NCI-H1092 treated with DMSO at 0.1 percent for 48 hours (cell line): ENCODE measurements at regions not wholly inside any gene's neighbourhood (a gene's known extent, or its start where the extent isn't known, plus 50 kb on each side); places are given as distances from the start of the nearest gene placed in this dataset.

Experiments
- DNase-seq: peaks from one replicate; lab custom pipeline; 2025; lab: John Stamatoyannopoulos, UW

DNA sequence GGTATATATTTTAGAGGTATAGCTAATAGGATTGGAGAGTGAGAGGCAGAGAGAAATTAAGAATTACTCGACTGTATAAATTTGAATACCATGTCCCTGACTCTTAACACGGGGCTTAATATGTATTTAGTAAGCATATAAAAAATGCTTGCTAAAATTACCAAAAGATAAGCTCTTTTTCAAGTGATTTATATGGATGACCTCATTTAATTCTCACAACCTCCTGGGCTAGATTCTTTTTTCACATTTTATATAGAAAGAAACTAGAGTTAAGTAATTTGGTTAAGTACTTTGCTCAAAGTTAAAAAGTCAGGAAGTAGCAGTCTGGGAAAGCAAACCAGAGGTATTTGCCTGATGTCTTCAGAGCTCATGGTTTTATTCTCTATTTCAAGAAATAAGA, 963.5 kb upstream of the SOX9 start:
- no peak for DNase-seq

DNA sequence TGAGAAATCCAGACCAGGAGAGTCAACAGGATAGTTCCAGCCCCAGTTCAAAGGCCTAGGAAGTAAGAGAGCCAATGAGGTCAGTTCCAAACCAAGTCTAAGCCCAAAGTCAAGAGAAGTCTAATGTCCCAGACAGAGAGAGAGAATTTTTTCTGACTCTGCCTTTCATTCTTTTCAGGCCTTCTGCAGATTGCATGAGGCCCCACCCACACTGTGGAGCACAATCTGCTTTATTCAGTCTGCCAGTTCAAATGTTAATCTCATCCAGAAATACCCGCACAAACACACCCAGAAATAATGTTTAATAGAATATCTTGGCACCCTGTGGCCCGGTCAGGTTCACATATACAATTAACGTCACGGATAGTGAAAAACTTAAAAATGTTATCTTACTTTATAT, 962.4 kb upstream of the SOX9 start:
- DNase-seq = no peak

DNA sequence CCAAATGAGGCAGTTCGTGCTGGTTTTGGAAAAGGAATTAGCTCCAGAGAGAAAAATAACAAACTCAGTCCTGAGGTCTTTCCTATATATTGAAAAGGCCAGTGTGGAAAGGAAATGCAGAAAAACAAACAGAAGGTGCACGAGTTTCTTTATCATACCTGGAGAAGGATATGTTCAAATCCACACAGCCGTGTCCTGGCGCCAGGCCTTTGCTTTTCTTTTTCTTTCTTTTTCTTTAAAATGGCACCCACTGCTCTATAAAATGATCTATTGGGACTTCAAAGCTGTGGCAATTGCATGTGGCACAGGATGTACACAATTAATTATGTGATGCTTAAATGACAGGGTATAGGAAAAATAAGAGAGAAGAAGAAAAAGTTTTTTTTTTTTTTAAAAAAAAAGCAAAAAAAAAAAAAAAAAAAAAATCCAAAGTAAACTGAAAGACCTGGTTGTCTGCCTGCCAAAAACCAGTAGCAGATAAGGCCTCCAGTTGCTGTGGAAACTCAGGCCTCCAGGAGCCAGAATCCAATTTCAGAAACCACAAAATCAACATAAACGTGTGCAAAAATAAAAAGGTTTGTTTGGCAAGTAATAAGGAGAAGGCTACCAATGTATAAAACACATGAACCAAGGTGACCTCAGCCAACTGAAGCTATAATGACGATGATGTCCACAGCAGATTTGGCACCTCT, 957.6 kb upstream of the SOX9 start:
- peak; percentile 100 for DNase-seq

DNA sequence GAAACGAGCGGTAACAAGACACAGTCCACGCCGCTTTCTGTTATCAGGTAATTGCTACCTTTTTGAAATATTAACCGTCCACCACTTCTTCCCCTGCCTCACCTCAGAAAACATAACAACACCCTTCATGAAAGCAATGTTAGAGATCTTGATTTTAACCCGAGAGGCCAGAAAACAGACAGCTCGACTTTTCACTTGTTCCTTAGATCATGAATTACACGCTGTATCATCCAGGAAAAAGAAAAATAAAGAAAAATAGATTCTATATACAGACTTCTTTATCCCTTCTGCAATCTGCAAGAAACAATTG, 957.1 kb upstream of the SOX9 start:
- DNase-seq = no peak

DNA sequence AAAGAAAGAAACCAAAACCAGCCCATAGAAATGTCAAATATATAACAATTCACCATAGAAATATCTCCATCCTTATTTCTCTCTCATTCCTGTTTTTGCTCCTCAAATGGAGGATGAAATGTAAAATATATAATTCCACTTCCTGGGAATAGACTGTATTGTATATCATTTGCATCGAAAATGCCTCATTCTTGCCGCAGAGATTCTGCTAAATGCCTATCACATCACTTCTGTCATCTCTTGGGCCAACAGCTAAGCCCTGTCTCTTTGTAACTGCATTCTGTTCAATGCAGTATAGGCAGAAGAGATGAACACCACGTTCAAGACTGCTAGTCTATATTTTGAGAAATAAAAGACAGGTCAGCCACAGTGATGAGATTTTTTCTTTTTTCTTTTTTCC, 956.3 kb upstream of the SOX9 start:
- peak; percentile 90 for DNase-seq

DNA sequence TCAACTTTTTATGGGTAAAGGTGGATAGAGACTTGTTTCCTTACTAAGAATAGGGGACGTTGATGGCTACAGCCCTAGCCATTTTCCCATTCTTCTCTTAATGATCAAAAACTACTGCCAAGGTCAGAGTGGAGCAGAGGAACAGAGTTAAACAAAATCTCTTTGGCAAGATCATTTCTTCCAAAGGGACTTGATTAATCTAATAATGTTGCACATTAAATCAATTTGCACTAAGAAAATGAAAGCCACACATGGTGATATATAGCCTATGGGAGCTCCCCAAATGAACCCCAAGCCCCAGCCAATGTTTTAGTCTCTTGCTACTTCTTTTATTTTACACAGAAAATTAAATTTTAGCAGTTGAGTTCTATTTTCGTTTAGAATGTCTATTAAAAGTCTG, 954.5 kb upstream of the SOX9 start:
- no peak for DNase-seq

DNA sequence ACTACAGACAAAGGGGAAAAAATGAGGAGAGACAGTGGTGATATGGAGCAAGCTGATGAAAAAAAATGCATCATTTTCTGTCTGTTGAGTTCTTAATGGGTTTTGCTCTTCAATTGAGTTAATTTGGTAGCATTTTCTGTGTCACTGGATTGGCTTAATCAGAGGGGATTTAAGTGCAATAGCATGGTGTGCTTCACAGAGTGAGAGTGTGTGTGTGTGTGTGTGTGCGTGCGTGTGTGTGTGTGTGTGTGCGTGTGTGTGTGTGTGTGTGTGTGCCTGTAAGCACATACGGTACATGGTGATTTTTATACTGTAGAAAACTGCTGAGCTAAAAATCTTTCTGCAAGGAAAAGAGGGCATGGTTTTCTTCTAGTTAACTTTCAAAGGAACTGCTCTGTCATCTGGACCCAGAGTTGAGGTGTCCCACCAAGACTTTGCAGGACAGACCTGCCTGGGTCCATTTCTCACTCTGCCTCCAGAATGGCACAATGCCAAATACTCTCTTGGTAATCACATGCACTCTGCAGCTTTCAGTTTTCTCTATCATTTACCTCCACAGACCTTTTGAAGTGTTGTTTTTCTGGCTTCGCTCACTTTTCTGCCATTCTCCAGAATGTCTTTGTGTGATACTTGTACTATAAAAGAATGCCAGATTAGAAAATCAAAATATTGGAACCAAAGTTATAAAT, 952.6 kb upstream of the SOX9 start:
- no peak for DNase-seq

DNA sequence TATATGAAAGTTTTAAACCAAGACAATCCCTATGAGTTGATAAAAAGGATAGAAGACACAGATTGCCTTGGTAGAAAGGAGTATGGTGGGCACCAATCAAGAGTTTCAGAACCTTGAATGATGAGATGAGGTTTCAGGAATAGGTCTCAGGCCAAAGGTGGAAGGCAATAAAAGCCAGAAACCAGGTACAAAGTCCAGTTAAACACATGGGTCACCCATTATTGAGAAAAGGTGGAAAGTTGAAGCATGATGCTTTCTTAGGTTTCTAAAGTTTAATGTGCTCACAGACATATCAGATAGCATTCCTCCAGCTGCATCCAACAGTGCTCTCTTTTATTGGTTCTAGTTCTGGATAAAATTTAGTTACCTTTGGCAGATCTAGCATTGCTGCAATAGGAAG, 950.8 kb upstream of the SOX9 start:
- DNase-seq = no peak

DNA sequence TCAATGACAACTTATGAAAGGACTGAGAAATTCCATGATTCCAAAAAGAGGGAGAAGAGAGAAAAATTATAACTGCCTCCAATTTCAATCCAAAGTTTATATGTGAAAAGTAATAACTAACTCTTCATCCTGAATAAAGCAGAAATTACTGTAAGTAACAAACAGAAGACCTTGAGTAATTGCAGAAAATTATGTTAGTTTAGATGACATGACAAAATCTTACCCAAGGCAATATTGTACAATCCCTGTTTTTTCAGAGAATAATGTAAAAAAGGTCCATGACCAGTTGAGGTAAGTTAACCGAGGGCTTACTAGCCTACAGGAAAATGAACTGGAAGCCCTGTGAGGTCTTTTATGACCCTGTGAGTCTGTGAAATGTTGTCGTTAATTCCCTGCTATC, 949.5 kb upstream of the SOX9 start:
- no peak for DNase-seq

DNA sequence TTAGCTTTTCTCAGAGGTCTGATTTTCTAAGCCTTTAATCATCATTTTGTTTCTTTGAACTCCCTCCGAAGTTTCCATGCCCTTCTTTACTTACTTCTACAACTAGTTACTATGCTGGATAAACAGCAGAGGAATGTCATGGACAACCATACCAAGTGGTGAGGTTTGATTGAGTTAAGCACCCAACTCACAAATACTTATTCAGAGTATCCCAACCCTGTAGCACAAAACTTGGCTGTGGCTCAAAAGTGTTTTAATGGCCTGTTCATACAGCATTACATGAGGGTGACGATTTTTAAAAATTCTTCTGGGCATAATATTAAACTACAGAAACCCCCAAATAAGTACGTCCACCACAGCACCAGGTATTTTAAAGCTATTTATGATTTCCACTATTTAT, 946.8 kb upstream of the SOX9 start:
- no peak for DNase-seq

DNA sequence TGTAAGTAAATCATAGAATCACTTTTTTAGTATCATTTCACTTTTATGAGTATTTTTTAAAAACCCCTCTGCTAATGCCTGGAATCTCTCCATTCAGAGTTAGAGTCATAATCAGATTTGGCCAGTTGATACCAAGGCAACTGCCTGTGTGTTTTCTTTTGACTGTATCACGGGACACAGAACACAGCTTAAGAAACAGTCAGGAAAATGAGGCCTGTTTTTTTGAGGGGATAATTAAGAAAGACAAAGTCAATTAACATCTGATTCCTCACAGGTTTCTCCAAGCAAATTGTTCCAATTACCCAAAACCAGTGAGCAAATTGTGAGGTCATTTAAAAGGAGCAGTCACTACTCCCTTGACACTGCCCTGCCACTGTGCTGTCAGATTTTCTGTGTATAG, 944.5 kb upstream of the SOX9 start:
- DNase-seq = no peak

DNA sequence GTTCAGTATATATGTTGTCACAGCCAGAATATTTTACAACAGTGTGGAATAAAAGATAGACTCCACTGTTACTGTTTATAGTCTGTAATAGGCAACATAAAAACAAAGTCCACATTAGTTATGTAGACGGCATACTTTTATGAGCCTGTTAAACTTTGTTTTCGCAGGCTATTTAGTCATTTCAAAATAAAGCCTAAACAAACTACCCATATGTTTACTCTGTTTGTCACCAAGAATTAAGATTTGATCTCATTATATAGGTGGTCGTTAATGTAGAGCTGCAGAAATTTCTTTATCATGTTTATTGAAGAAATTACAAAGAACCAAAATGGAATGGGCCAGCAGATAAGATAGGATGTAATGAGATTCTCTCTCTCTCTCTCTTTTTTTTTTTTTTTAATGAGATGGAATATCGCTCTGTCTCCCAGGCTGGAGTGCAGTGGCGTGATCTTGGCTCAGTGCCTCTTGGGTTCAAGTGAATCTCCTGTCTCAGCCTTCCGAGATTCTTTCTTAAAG, 943.8 kb upstream of the SOX9 start:
- no peak for DNase-seq

DNA sequence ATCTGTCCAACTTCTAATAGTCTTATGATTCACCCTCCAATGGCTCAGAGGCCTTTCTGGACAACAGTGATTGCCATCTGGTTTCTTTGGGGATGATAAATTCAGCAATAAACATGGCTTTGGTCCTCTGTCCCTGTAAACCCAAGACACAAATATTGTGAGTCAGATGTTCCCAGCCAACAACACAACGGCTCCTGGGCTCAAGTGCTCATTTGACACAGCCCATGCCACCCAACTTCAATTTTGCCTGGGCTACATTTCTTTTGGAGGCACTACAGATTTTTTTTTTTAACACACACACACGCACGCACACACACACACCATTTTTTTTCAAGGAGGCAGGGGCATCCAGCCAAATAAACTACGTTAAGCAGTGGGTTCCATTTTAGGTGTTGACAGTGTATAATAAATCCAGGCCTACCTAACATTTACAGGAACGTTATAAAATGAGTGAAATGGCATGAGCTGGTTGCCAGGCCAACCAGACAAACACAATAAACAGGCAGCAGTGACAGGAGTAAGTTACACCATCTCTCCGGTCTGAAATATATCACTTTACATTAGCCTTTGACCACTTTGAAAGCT, 939.9 kb upstream of the SOX9 start:
- peak; percentile 95 for DNase-seq

DNA sequence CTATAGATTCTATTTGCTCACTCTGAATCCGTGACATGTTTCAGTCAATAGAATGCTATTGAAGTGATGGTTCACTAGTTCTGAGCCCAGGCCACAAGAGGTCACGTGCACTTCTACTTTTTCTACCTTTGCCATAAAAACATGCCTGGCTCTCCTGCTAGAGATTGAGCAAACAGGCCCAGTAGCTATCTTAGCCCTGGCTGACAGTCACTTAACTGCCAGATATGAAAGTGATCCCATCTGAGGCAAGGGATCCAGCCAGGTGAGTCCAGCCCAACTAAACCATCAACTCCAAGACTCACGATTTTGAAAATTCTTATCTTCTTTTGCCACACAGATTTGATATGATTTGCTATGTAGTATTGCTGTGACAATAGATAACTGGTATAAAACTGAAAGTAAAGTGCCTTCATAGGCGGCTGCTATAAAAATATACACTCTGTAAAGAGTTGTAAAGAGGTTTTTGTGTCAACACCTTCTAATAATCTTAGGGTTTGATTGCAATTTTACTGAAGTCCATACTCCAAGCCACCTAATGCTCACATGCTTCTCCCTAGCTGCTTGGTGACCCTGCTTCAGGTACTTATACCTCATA, 937.7 kb upstream of the SOX9 start:
- DNase-seq = no peak

DNA sequence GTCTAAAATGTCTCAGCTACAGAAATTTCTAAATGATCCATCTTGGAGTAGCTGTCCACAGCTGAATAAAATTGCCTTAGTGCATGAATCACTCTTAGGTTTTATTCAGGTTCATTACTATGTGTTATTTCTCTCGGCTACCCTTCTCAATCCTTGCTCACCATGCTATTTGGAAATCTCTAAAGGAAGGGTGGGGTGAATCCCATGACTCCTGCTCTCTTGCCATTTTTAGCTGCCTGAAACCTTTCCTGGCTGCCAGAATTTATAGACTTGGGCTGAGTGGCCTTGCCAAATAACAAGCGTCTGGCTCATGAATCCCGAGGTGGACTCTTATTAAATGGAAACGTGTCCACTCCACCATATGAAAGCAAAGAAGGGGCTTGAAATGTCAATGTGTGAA, 936.1 kb upstream of the SOX9 start:
- DNase-seq = peak; percentile 80

DNA sequence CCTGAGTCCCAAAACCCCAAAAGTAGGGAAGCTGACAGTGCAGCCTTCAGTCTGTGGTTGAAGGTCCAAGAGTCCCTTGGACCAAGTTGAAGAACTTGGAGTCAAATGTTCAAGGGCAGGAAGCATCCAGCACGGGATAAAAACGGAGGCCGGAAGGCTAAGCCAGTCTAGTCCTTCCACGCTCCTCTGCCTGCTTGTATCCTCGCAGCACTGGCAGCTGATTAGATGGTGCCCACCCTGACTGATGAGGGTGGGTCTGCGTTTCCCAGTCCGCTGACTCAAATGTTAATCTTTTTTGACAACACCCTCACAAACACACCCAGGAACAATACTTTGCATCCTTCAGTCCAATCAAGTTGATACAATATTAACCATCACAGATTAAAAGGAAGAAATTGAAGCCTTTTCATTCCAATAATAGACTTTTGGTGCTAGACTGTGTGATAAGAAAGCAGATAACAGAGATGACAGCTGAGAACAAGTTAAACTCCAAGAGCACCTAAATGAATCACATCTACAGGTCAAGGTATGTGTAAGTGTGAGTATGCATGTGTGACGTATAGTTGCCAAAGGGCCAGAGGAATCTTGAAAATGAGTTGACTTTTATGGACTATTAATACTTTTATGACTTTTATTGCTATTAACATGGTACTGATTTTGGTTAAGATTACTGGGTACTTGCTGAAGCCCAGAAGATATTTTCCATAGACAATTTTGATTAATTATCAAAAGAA, 933.5 kb upstream of the SOX9 start:
- no peak for DNase-seq

DNA sequence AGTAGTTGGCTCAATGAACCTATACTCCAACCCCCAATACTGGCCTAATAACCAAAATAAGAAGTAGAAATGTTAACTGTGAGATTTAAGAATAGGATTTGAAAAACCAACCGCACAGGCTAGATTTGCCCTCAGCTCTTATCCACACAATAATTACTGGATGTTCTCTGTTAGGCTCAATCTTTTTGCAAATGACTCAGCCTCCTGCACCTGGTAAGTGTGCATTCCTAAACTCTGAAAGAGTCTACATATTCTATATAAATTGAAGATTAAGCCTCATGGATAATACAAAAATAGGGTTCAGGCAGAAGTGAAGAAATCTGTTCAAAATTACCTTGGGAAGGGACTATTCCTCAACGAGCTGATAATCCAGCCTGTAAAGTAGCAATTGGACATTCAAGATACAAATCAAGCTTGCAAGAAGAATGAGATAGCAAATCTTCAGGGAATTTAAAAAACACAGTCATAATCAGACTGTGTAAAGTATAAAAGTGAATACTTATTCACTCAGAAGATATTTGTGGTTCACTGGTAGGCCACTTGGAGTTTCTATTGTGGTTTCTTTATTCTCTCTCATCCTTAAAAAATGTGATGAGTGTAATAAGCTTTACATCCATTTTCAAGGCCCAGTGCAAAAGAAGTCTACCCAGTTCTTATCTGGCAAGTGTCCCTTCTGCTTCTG, 931.9 kb upstream of the SOX9 start:
- no peak for DNase-seq

DNA sequence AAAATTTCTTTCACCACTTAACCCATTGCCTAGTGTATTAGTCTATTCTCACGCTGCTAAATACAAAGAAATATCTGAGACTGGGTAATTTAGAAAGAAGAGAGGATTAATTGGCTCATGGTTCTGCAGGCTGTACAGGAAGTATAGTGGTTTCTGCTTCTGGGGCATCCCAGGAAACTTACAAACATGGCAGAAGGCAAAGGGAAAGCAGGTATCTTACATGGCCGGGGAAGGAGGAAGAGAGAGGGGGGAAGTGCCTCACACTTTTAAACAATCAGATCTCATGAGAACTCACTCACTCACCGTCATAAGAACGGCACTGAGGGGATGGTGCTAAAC, 931.4 kb upstream of the SOX9 start:
- DNase-seq = no peak

DNA sequence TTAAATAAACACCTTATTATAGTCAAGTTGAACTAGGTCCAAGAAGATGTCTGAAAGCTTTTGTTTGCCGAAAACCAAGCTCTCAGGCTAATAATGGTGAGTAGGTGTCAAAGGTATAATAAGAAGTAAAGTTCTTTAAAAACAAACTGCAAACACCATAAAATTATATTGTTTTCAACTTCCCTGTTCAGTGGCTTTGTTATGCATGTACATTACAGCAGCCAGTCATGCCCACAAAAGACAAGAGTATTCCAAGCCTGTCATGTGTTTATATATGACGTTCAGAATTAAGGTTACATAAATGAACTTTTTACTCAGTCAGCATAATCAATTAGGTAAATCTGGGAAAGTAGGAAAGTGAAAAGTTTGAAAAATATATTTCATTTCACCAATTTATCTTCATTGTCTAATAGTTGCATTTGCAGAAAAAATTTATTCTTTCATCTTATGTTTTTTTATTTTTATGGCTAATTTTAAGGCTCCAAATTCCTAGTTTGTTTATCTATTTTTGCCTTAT, 928.7 kb upstream of the SOX9 start:
- no peak for DNase-seq

DNA sequence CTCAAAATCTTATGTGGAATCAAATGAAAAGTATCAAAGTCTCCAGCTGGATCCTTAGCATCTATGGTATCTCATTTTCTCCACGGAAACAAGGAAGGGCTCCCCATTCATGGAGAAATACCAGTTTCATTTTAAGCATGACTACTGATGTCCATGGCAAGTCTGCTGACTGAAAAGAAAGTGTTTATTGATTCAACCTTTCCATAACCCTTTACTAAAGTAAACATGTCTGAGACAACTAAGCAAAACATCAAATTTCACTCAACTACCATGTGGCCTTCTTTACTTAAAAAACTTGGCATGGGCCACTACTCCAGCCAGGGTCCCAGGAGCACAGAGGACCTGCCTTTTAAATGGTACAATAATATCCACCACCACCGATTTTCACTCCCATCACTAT, 928.0 kb upstream of the SOX9 start:
- no peak for DNase-seq

DNA sequence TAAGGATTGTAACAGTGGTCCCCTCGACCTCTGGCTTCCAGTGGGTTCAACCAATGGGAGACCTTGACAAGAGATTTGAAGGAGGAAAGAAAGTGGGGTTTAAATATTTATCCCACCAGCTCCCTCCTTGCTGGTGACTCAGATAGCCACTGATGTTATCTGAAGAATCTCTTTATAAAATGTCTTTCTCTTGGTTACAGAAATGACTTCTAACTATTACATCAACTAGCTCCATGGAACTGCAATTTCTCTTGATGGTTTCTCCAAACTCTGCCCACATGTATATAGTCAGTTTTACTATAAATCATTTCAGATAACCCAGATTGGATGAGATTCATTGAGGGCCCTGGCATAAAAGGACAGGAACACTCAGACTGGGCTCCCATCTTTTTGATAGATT, 920.2 kb upstream of the SOX9 start:
- no peak for DNase-seq

DNA sequence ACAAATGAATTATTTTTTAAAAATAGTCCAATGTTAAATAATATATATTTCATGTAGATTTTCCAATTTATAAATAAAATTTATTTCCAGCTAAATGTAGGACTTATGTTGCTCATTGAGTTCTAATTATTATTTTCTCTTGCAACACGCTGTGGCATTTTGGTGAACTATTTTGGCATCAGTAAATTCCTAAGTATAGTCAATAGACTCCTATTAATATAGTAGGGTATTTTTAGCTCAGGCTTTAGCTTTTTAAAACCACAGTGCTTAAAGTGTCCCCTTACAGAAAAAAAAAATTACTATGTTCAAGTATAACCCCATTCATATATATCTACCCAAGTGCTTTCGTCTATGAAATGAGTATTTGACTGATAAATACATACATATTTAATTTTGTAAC, 919.2 kb upstream of the SOX9 start:
- DNase-seq = no peak
